Common myeloid progenitor, CD34-positive (primary cell): ENCODE measurements at regions not wholly inside any gene's neighbourhood (a gene's known extent, or its start where the extent isn't known, plus 50 kb on each side); places are given as distances from the start of the nearest gene placed in this dataset.
"Not testable (repeated sequence)": the region's sequence is repeated elsewhere in the genome, so short reads cannot be mapped to it uniquely, and the experiment has no call there.

Source experiments
- CTCF ChIA-PET: fragments of 350-600 bp; sonication (Branson Sonifier 250); formaldehyde crosslinking; loops from one replicate; lab custom pipeline; 2021; ENCODE audit warnings: antibody characterized with exemption; lab: Charles Lee
- POLR2A ChIA-PET: fragments of 350-600 bp; sonication (Branson Sonifier 250); formaldehyde crosslinking; loops from one replicate; lab custom pipeline; 2021; ENCODE audit warnings: antibody characterized with exemption; lab: Charles Lee
- DNase-seq, 3 donors: peaks; one replicate each; pipeline versions ENCODE4 v3.0.0 to v3.0.0-alpha.2; 2013
- H3K27ac ChIP-seq, 2 experiments: 1 replicate in 1 of 2; 2 replicates in 1 of 2; pipeline ENCODE4 v1.7.0; 2013; ENCODE audit warnings: inconsistent platforms in 2 of 2, low read length in 2 of 2, mild to moderate bottlenecking in 2 of 2, low read depth in 1 of 2, moderate library complexity in 1 of 2; ENCODE audit not compliant: severe bottlenecking in 2 of 2, insufficient read depth in 1 of 2, poor library complexity in 1 of 2
- H3K27me3 ChIP-seq, 5 experiments: replicated peaks in 2 of 5; 1 replicate in 3 of 5; 2 replicates in 2 of 5; pipeline versions ENCODE4 v1.6.1 to v1.7.0; 2013; ENCODE audit warnings: low read length in 4 of 5, mild to moderate bottlenecking in 2 of 5, moderate library complexity in 2 of 5, inconsistent platforms in 1 of 5; ENCODE audit not compliant: insufficient read depth in 5 of 5, control insufficient read depth in 4 of 5
- H3K36me3 ChIP-seq, 4 experiments: 1 replicate in 2 of 4; 2 replicates in 2 of 4; pipeline versions ENCODE4 v1.6.1 to v1.7.0; 2013; ENCODE audit warnings: low read length in 3 of 4, control low read depth in 1 of 4, mild to moderate bottlenecking in 1 of 4; ENCODE audit not compliant: control insufficient read depth in 4 of 4, insufficient read depth in 4 of 4
- H3K4me1 ChIP-seq, 4 experiments: 1 replicate in 3 of 4; 2 replicates in 1 of 4; pipeline versions ENCODE4 v1.6.1 to v1.7.1; 2013; ENCODE audit warnings: low read length in 3 of 4, mild to moderate bottlenecking in 3 of 4, control low read depth in 1 of 4, inconsistent platforms in 1 of 4, moderate library complexity in 1 of 4; ENCODE audit not compliant: control insufficient read depth in 4 of 4, insufficient read depth in 4 of 4; ENCODE audit errors: control extremely low read depth in 1 of 4
- H3K4me3 ChIP-seq, 7 experiments: 1 replicate in 4 of 7; 2 replicates in 3 of 7; pipeline versions ENCODE4 v1.5.1 to v1.7.0; 2013; ENCODE audit warnings: mild to moderate bottlenecking in 7 of 7, low read length in 6 of 7, moderate library complexity in 6 of 7, inconsistent platforms in 2 of 7, low read depth in 2 of 7, control low read depth in 1 of 7; ENCODE audit not compliant: insufficient read depth in 4 of 7, control insufficient read depth in 1 of 7; ENCODE audit errors: extremely low read depth in 1 of 7
- H3K9me3 ChIP-seq, 5 experiments: 1 replicate in 4 of 5; 2 replicates in 1 of 5; pipeline versions ENCODE4 v1.6.1 to v1.7.1; 2013; ENCODE audit warnings: low read length in 4 of 5, mild to moderate bottlenecking in 2 of 5, inconsistent platforms in 1 of 5, low read depth in 1 of 5, moderate library complexity in 1 of 5; ENCODE audit not compliant: control insufficient read depth in 4 of 5, insufficient read depth in 2 of 5; ENCODE audit errors: control extremely low read depth in 1 of 5
- WGBS: methylation state at CpG from one replicate; pipeline ENCODE4 v1.1.5; 2013; ENCODE audit not compliant: insufficient coverage; 5-methylcytosine and 5-hydroxymethylcytosine counted together

GRCh38 chr15:22665059-22665702 lies 121.3 kb upstream of the NIPA1 start:
- Histone ChIP-seq H3K27ac (peak overlapping the region; percentile 42 to 81), H3K4me3 (peak overlapping the region; percentile 47 to 77 (median 60))
- H3K4me1 ChIP-seq, H3K36me3 ChIP-seq, H3K9me3 ChIP-seq, CTCF ChIA-PET, POLR2A ChIA-PET, H3K27me3 ChIP-seq: not testable (repeated sequence)
- 0% methylated on average over 2 of the region's 22 CpGs for whole genome bisulfite sequencing
- DNase-seq = peak; percentile 17 to 56 (median 48)

DNA sequence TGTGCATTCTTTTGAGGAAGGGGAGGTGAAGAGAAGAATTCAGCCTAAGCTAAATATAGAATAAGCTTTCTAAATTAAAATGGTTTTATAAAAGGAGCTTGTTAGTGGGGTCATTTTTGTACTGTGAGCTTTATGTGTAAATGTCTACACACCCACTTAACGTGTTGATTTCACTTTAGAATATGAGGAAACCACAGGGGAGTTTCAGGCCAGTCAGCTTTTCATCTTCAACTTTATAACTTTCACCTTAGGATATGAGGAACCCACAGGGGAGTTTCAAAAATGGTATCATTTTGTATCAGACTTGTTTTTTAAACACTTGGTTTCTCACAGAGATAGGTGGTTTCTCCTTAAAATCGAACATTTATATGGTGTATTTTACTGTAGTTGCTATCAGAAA lies 120.7 kb upstream of the NIPA1 start:
- DNase-seq, H3K4me1 ChIP-seq, CTCF ChIA-PET, POLR2A ChIA-PET, H3K27me3 ChIP-seq, H3K9me3 ChIP-seq, H3K36me3 ChIP-seq: not testable (repeated sequence)
- WGBS = no CpG with 5 or more reads among the region's 2 CpGs
- peak overlapping the region; percentile 15 to 81 for H3K27ac ChIP-seq
- peak overlapping the region in 6 of 7 experiments; percentile 47 to 77 (median 60) for H3K4me3 ChIP-seq

DNA sequence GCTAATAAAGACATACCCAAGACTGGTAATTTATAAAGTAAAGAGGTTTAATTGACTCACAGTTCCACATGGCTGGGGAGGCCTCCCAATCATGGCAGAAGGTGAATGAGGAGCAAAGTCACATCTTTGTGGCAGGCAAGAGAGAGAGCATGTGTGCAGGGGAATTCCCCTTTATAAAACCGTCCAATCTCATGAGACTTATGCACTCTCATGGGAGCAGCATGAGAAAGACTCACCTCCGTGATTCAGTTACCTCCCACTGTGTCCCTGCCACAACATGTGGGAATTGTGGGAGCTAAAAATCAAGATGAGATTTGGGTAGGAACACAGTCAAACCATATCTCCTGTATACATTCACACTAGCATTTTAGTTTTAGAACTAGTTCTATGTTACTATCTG lies 101.7 kb upstream of the NIPA1 start:
- H3K4me1 ChIP-seq, CTCF ChIA-PET, H3K4me3 ChIP-seq, POLR2A ChIA-PET, H3K27ac ChIP-seq, H3K9me3 ChIP-seq, H3K27me3 ChIP-seq: not testable (repeated sequence)
- peak in 1 of 3 donors; percentile 1 for DNase-seq
- peaks cover 0 to 13% (median 1%) of the 10 kb centered on the region in 4 experiments for H3K36me3 ChIP-seq
- WGBS = no CpG with 5 or more reads among the region's 2 CpGs

- H3K27ac ChIP-seq, CTCF ChIA-PET, POLR2A ChIA-PET, H3K36me3 ChIP-seq, H3K27me3 ChIP-seq, H3K9me3 ChIP-seq, H3K4me3 ChIP-seq, H3K4me1 ChIP-seq: not testable (repeated sequence)
- no CpG with 5 or more reads among the region's 3 CpGs for WGBS
- peak in 1 of 3 donors; percentile 12 for DNase-seq
Observed at GRCh38 chr15:22699881-22700280, 86.6 kb upstream of the NIPA1 start.

GRCh38 chr15:22710831-22711341 lies 75.6 kb upstream of the NIPA1 start:
- H3K9me3 ChIP-seq, H3K27ac ChIP-seq, H3K4me1 ChIP-seq, DNase-seq, H3K36me3 ChIP-seq, H3K4me3 ChIP-seq, CTCF ChIA-PET: not testable (repeated sequence)
- WGBS = 100% methylated on average over 2 of the region's 18 CpGs
- peaks cover 0 to 10% (median 0%) of the 10 kb centered on the region in 5 experiments for H3K27me3 ChIP-seq
- POLR2A ChIA-PET = interaction anchor here (0.6 kb wide), 1 partner anchor 130 kb away, joined by 3 read pairs; no protein-coding TSS in a partner anchor

GRCh38 chr15:22713933-22714332 lies 72.5 kb upstream of the NIPA1 start:
- CTCF ChIA-PET, DNase-seq, POLR2A ChIA-PET, H3K27ac ChIP-seq, H3K4me1 ChIP-seq, H3K9me3 ChIP-seq, H3K36me3 ChIP-seq: not testable (repeated sequence)
- peaks cover 0 to 21% (median 2%) of the 10 kb centered on the region in 5 experiments for H3K27me3 ChIP-seq
- peak overlapping the region in 2 of 7 experiments; percentile 19 to 47 for H3K4me3 ChIP-seq
- no CpG with 5 or more reads among the region's 1 CpG for WGBS

DNA sequence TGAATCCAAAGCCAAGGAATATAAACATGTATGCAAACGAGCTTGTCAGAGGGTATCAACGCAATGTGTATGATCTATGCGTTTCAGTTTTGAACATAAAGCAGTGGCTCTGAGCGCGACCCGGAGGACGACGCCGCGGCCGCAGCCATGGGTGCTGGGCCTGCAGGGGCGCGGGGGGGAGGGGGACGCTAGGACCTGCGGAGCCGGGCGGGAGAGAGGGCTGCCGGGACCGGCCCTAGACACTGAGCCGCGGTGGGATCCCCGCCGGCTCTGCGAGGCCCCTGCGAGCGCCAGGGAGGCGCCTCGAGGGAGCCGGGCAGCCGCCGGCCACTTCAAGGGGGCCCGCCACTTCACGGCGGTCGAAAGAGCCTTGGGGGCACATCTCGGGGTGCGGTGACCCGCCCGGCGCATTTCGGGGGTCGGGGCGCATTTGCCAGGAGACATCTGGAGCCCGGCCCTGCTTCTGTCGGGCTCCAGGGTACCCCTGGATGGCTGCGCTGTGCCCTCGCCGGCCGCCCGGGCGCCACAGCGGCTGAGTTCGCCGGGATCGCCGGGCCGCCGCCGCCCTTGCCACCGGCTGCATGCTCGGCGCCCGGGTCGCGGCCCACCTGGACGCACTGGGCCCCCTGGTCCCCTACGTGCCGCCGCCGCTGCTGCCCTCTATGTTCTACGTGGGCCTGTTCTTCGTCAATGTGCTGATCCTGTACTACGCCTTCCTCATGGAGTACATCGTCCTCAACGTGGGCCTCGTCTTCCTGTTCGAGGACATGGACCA lies 71.9 kb upstream of the NIPA1 start:
- Histone ChIP-seq H3K4me3 (peak overlapping the region in 3 of 7 experiments; percentile 19 to 47 (median 43)), H3K27me3 (peaks cover 0 to 21% (median 2%) of the 10 kb centered on the region in 5 experiments)
- H3K9me3 ChIP-seq, H3K36me3 ChIP-seq, H3K27ac ChIP-seq, H3K4me1 ChIP-seq, CTCF ChIA-PET, POLR2A ChIA-PET: not testable (repeated sequence)
- 4% methylated on average over 35 of the region's 77 CpGs for WGBS
- DNase-seq = peak in 2 of 3 donors; percentile 11 to 35
